Neural progenitor cell (in vitro differentiated cells): ENCODE measurements at regions not wholly inside any gene's neighbourhood (a gene's known extent, or its start where the extent isn't known, plus 50 kb on each side); places are given as distances from the start of the nearest gene placed in this dataset.

Experiments
- EZH2 ChIP-seq: fragments of 200-600 bp; sonication (generic); IDR thresholded peaks from 2 replicates; pipeline ENCODE4 v1.6.1; 2017; ENCODE audit warnings: antibody characterized with exemption, mild to moderate bottlenecking, moderate library complexity
- TF ChIP-seq, protein P1 (sequence below): fragments of 200-600 bp; sonication (generic); IDR thresholded peaks from 2 replicates; pipeline ENCODE4 v1.5.1; 2017; ENCODE audit warnings: antibody characterized with exemption, mild to moderate bottlenecking

DNA sequence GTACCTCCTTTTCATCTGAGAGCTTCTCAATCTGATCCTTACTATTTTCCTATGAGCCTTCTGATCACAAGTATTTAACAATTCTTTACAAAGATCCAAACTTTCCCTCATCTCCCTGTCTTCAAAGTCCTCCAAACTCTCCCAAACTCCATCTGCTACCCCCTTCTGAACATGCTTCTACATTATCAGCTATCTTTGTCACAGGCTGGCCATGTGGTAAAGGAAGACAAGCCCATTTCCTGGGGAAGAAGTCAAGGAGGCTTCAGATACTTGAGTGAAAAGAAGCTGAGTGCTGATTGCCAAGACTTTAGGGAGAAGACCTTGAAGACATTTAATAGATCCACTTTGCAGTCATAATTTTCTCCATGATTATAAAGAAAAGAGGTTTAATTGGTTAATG, 231.4 kb downstream of the CWH43 start:
- TF ChIP-seq, protein P1, sequence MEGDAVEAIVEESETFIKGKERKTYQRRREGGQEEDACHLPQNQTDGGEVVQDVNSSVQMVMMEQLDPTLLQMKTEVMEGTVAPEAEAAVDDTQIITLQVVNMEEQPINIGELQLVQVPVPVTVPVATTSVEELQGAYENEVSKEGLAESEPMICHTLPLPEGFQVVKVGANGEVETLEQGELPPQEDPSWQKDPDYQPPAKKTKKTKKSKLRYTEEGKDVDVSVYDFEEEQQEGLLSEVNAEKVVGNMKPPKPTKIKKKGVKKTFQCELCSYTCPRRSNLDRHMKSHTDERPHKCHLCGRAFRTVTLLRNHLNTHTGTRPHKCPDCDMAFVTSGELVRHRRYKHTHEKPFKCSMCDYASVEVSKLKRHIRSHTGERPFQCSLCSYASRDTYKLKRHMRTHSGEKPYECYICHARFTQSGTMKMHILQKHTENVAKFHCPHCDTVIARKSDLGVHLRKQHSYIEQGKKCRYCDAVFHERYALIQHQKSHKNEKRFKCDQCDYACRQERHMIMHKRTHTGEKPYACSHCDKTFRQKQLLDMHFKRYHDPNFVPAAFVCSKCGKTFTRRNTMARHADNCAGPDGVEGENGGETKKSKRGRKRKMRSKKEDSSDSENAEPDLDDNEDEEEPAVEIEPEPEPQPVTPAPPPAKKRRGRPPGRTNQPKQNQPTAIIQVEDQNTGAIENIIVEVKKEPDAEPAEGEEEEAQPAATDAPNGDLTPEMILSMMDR = no peak
- no peak for TF ChIP-seq EZH2
